Left lung (tissue), 4 donors: ENCODE measurements at regions not wholly inside any gene's neighbourhood (a gene's known extent, or its start where the extent isn't known, plus 50 kb on each side); places are given as distances from the start of the nearest gene placed in this dataset.

Experiments used
- ATAC-seq: fragments of 200-7000 bp; cut with Tn5 transposase; one replicate; pipeline ENCODE4 v1.9.1; 2020; ENCODE audit warnings: moderate library complexity
- DNase-seq, 4 donors: peaks; one replicate each; pipeline ENCODE4 v3.0.0-alpha.2; 2013 to 2020
- H3K27ac ChIP-seq, 2 donors: fragments of 200-600 bp; sonication (generic) in 1 of 2; one replicate each; pipeline versions ENCODE4 v1.5.0 to v1.8.0; 2020 to 2021
- H3K27me3 ChIP-seq, 2 donors: fragments of 200-600 bp; sonication (generic) in 1 of 2; one replicate each; pipeline versions ENCODE4 v1.5.0 to v1.8.0; 2020 to 2021
- H3K36me3 ChIP-seq, 2 donors: fragments of 200-600 bp; sonication (generic) in 1 of 2; one replicate each; pipeline versions ENCODE4 v1.5.0 to v1.8.0; 2020 to 2021
- H3K4me1 ChIP-seq, 2 donors: fragments of 200-600 bp; one replicate each; pipeline ENCODE4 v1.8.0; 2021
- H3K4me3 ChIP-seq, 2 donors: fragments of 200-600 bp; sonication (generic) in 1 of 2; one replicate each; pipeline versions ENCODE4 v1.5.0 to v1.8.0; 2020 to 2021; ENCODE audit warnings: mild to moderate bottlenecking in 1 of 2
- H3K9me3 ChIP-seq, 2 donors: fragments of 200-600 bp; sonication (generic) in 1 of 2; one replicate each; pipeline versions ENCODE4 v1.5.0 to v1.8.0; 2020 to 2021
- CTCF ChIP-seq, 2 donors: fragments of 200-600 bp; sonication (generic) in 1 of 2; IDR thresholded peaks; one replicate each; pipeline versions ENCODE4 v1.5.0 to v1.8.0; 2021; ENCODE audit warnings: antibody characterized with exemption in 2 of 2
- intact Hi-C, 2 donors: fragments of 100-400 bp; cut with DNase I; formaldehyde crosslinking; loops; one replicate each; pipeline versions ENCODE4 v1.11.2 to v1.14.2; 2022
- donor health status: DM: no; HTN: yes; CAD: no.
- donor health status: DM: no; HTN: no; CAD: no.

DNA sequence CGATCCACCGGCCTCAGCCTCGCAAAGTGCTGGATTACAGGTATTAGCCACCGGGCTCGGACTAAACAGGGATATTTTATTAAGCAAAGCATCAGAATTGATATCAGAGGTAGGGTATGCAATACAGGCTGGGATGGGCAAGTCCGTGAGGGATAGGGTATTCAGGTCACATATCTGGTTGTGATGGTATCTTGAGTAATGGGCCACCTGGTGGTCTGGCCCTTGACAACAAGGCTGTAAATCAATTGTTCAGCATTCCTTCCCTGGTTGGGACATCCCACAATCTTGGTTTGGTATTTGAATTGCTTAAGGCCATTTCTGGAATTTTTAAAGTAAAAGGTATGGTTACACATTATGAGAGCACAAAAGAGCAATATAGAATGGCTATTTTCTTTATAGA lies 1588.0 kb downstream of the SLITRK1 start:
- Histone ChIP-seq H3K9me3 (peaks cover 0 to 4% of the 10 kb centered on the region in 2 donors), H3K27me3 (no peaks in the 10 kb centered on the region), H3K4me1 (no peaks in the 10 kb centered on the region), H3K27ac (no peak overlapping the region), H3K36me3 (no peaks in the 10 kb centered on the region), H3K4me3 (no peak overlapping the region)
- no peak for TF ChIP-seq CTCF (IDR thresholded peaks at IDR 0.05)
- no peak for ATAC-seq
- intact Hi-C loops: no loop called here
- DNase-seq: no peak

DNA sequence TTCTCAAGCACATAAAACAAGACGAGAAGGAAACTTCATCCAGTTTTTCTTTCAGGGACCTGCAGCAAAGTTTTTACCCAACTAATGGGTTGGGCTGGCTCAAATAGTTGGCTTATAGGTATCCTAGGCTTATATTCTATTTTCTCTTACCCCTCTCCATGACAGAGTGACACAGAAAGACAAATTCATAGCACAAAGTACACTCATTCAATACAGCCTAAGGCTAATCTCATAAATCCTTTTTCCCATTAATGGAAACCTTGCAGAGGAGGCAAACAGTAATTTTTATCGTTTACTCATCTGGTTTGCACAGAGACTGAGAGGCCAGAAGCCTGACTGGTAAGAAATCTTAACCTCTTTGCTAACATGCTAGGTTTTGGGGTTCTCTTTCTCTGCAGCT lies 1589.9 kb downstream of the SLITRK1 start:
- Histone ChIP-seq H3K27me3 (no peaks in the 10 kb centered on the region), H3K4me1 (no peaks in the 10 kb centered on the region), H3K9me3 (peaks cover 0 to 4% of the 10 kb centered on the region in 2 donors), H3K36me3 (no peaks in the 10 kb centered on the region), H3K27ac (no peak overlapping the region), H3K4me3 (no peak overlapping the region)
- ATAC-seq (no peak), DNase-seq (no peak)
- intact Hi-C loops: no loop called here
- no peak for TF ChIP-seq CTCF (IDR thresholded peaks at IDR 0.05)

DNA sequence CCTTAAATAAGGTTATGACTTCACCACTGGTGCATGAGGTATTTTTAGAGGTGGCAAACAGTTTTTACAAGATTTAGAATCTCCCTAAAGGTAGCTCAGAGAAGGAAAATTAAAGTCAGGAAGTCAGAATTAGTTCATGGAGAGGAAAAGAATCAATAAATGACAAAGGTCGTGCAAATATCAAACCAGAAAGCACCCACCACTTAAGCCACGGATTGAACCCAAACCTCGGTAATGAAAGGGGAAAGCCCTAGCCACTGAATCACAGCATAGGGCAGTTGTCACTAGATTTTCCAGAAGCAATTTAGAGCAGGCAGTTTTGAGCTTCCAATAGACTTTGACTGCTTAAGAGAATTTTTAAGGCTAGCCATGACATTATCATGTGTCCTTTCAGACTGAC lies 1590.4 kb downstream of the SLITRK1 start:
- DNase-seq (no peak), ATAC-seq (no peak)
- no peak for TF ChIP-seq CTCF (IDR thresholded peaks at IDR 0.05)
- intact Hi-C loops: no loop called here
- Histone ChIP-seq H3K27ac (no peak overlapping the region), H3K4me3 (no peak overlapping the region), H3K36me3 (no peaks in the 10 kb centered on the region), H3K4me1 (no peaks in the 10 kb centered on the region), H3K27me3 (no peaks in the 10 kb centered on the region), H3K9me3 (peaks cover 0 to 4% of the 10 kb centered on the region in 2 donors)

- ATAC-seq (no peak), DNase-seq (no peak)
- Histone ChIP-seq H3K9me3 (no peaks in the 10 kb centered on the region), H3K4me1 (no peaks in the 10 kb centered on the region), H3K27me3 (no peaks in the 10 kb centered on the region), H3K36me3 (no peaks in the 10 kb centered on the region), H3K27ac (no peak overlapping the region), H3K4me3 (no peak overlapping the region)
- intact Hi-C loops: no loop called here
- no peak for TF ChIP-seq CTCF (IDR thresholded peaks at IDR 0.05)
Observed at GRCh38 chr13:82275644-82276043, 1606.6 kb downstream of the SLITRK1 start.

DNA sequence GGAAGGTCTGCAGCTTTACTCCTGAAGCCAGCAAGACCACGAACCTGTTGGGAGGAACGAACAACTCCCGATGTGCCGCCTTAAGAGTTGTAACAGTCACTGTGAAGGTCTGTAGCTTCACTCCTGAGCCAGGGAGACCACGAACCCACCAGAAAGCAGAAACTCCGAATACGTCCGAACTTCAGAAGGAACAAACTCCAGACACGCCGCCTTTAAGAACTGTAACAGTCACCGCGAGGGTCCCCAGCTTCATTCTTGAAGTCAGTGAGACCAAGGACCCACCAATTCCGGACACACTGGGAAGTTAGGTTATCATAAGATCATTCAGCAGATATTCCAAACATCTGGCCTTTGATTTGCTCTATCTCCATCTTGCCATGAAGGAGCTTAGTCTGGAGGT lies 1623.0 kb downstream of the SLITRK1 start:
- Histone ChIP-seq H3K36me3 (no peaks in the 10 kb centered on the region), H3K4me1 (no peaks in the 10 kb centered on the region), H3K27ac (no peak overlapping the region), H3K4me3 (no peak overlapping the region), H3K9me3 (peaks cover 0 to 10% of the 10 kb centered on the region in 2 donors), H3K27me3 (no peaks in the 10 kb centered on the region)
- ATAC-seq (no peak), DNase-seq (no peak)
- no peak for TF ChIP-seq CTCF (IDR thresholded peaks at IDR 0.05)
- intact Hi-C loops: no loop called here
